ENCODE measurements at regions not wholly inside any gene's neighbourhood (a gene's known extent, or its start where the extent isn't known, plus 50 kb on each side); places are given as distances from the start of the nearest gene placed in this dataset.
"Not testable (repeated sequence)": the region's sequence is repeated elsewhere in the genome, so short reads cannot be mapped to it uniquely, and the experiment has no call there.

- no peak for DNase-seq
These were observed 71.6 kb downstream of the TFAP2A start for GRCh38 chr6:10343320-10343719.

- no peak for DNase-seq
These were observed 73.3 kb downstream of the TFAP2A start for GRCh38 chr6:10341605-10342004.

GRCh38 chr6:10338151-10338550, 76.7 kb downstream of the TFAP2A start:
- no peak for DNase-seq

- DNase-seq = not testable (repeated sequence)
These were observed 77.5 kb downstream of the TFAP2A start for GRCh38 chr6:10337376-10337775.

GRCh38 chr6:10332111-10332510, 82.8 kb downstream of the TFAP2A start:
- no peak for DNase-seq

- DNase-seq = no peak
These were observed 83.4 kb downstream of the TFAP2A start for GRCh38 chr6:10331334-10331968.

DNA sequence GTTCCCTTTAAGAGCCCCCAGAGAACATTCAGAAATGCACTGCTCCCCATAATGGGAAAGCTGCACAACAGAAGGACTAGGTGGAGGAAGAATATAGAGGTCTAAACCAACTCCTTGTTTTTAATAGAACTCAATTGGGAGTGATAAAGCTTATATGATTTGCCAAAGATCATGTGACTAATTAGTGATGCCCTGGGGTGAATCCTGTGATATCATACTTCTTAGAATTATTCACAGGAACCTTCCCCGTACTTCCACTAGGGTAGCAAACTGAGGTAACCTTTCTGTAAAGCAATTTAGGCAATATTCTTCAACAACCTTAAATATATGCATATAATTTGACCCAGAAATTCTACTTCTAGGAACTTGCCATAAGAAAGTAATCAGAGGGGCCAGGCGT, 84.4 kb downstream of the TFAP2A start:
- no peak for DNase-seq

GRCh38 chr6:10323018-10323417, 91.9 kb downstream of the TFAP2A start:
- DNase-seq = no peak

DNA sequence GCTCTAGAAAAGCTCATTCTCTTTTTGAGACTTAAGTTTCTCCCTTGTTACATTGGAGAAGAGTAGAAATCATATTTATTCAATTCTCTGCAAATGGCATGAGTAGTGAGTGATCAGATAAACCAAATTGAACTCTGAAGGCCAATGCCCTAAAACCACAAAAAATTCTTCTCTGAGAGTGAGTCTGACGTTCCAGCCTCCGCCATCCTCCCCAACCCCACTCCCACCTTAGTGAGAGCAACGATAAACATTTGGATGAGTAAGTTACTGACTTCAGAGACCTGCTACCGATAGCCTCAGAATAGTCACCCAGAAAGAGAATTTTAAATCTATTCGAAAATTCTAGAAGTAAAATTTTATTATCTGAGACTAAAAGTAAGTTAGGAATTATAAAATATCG, 94.6 kb downstream of the TFAP2A start:
- DNase-seq = no peak

DNA sequence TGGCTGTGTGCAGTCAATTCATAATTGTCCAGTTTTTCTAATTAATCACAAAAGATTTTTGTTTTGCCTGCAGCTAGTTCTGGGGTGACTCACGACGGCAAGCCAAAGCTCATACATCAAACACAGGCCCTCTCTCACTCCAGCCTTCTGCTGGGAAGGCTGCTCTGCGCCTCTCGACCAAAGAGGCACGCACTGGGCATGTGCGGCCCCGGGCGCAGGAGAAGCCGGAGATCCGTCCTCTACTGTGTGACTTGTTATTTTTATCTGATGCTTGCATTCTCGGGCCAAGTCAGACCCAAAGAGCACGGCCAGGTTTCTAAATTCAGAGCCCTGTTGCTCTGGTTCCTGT, 98.5 kb downstream of the TFAP2A start:
- DNase-seq = no peak

- DNase-seq = no peak
These were observed 99.1 kb downstream of the TFAP2A start for GRCh38 chr6:10315658-10316372.

DNA sequence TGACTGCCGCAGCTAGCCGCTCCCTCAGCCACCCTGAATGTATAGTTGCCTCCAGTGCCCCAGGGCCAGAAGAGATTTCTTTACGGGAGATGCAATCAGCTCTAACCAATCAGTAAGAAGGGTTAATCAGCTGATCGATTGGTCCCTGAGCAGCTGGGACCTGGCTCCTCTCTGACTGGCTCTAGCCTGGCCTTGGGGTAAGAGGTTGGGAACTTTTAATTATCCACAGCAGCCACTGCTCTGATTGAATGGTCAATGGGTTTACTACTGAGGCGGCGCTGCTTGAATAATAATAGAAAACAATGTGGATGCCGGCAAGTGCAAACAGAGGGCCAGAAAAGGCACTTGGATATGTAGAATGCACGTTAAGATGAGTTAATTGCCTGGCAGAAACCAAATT, 99.8 kb downstream of the TFAP2A start:
- DNase-seq = no peak

GRCh38 chr6:10314163-10314955, 100.5 kb downstream of the TFAP2A start:
- no peak for DNase-seq

DNA sequence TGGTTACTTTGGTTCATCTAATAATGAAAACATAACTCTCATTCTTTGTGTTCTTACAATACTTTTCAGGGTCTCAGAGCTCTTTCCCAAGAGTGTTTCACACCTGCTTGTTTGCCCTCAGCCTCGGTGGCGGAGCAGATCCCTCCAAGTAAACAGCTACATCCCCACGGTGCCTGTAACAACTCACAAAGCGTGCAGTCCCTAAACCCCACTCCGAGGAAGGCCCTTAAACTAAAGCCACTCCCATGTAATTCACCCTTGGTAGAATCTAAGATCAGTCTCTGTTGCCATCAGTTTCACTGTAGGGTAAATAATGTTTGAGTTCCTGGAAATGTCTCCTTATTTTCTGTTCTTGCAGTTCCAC, 101.1 kb downstream of the TFAP2A start:
- no peak for DNase-seq

DNA sequence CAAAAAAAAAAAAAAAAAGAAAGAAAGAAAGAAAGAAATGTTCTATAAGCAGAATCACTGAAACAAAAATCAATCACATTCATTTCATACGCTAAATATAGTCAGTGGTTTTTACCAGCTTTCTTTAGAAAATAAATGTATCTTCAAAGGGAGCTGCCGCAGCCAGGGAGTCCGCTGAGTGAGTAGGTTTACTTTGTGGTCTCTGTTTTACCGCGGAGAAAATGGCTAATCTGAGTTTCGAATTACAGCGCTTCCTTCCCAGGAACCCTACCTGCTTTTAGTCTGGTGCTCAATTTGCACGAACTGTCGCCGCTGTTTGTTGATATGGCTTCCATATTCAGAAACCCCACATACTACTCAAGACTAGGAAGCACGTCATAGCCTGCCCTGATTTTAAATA, 102.4 kb downstream of the TFAP2A start:
- no peak for DNase-seq

- DNase-seq = not testable (repeated sequence)
These were observed 103.1 kb downstream of the TFAP2A start for GRCh38 chr6:10311546-10312405.

- no peak for DNase-seq
These were observed 104.0 kb downstream of the TFAP2A start for GRCh38 chr6:10310826-10311225.

GRCh38 chr6:10310330-10310653, 104.6 kb downstream of the TFAP2A start:
- no peak for DNase-seq

GRCh38 chr6:10309457-10310329, 105.2 kb downstream of the TFAP2A start:
- DNase-seq = no peak

DNA sequence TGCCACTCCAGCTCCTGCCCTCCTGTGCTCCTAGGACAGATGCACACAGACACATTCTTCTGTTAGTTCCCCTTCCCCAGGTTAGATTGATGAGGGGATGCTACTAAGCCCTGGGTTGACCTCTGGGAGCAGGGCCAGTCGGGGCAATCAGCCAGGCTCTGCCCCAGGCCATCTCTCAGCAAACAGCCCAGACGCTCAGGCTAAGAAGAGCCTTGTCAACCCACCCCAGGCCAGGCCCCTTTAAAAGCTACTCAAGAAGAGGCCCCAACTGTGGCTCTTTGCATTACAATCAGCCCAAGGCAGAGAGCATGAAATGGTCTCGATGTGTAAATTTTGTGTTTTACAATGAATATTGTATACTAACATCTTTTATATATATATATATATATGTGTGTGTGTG, 107.4 kb downstream of the TFAP2A start:
- DNase-seq = no peak

- DNase-seq = no peak
These were observed 107.8 kb downstream of the TFAP2A start for GRCh38 chr6:10307028-10307427.

DNA sequence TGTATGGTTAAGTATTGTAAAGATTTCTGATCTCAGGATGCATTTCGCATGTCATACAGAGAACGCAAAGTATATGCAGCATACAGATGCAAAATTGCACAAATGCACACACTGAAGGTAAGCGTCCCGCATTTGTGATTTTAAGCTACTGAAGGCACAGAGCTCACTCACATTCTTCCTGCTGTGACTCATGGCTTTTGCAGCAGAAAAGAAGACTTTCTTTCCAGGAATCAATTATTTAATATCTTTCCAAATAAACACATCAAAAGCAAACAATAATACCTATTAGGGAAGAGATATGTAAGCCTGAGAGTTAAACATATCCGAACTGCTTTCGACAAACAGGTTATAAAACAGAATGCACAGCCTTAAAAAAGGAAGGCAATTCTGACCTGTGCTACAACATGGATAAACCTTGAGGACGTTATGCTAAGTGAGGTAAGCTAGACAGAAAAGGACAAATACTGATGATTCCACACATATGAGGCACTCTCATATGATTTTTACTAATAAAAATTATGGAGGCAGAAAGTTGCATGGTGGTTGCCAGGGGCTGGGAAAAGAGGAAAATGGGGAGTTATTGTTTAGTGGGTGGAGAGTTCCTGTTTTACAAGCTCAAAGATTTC, 109.0 kb downstream of the TFAP2A start:
- DNase-seq = no peak

All from stimulated activated CD4-positive, alpha-beta T cell treated with anti-CD3 and anti-CD28 coated beads, Interleukin-2, amount 100 ng/mL, for 24 hours (primary cell).